ENCODE measurements at regions not wholly inside any gene's neighbourhood (a gene's known extent, or its start where the extent isn't known, plus 50 kb on each side); places are given as distances from the start of the nearest gene placed in this dataset.

GRCh38 chr3:177441276-177441812 is 244.1 kb upstream of the TBL1XR1 start:
- Histone ChIP-seq H3K4me1 (ENCODE audit: control insufficient read depth in 3 of 3, insufficient read depth in 2 of 3, low read depth in 1 of 3, low read length in 2 of 3) (peaks cover under 1 to 10% (median 9%) of the 10 kb centered on the region in 3 donors), H3K4me3 (ENCODE audit: low read depth in 1 of 3, low read length in 3 of 3) (no peak overlapping the region), H3K36me3 (ENCODE audit: control insufficient read depth in 3 of 3, insufficient read depth in 2 of 3, low read depth in 1 of 3, low read length in 3 of 3) (no peaks in the 10 kb centered on the region), H3K9me3 (ENCODE audit: control insufficient read depth in 2 of 2, insufficient read depth in 1 of 2, low read depth in 1 of 2, low read length in 1 of 2) (no peaks in the 10 kb centered on the region), H3K27ac (ENCODE audit: low read depth in 1 of 3, low read length in 2 of 3) (peak overlapping the region in 1 of 3 donors; percentile 66), H3K27me3 (ENCODE audit: control insufficient read depth in 3 of 3, insufficient read depth in 3 of 3, low read length in 3 of 3) (no peaks in the 10 kb centered on the region)
- DNase-seq (no peak), FAIRE-seq (no peak)
- WGBS, 3 donors = 82 to 96% (median 84%) methylated on average over 1 of the region's 1 CpG

GRCh38 chr3:177441813-177442646 is 244.7 kb upstream of the TBL1XR1 start:
- Histone ChIP-seq H3K27ac (ENCODE audit: low read depth in 1 of 3, low read length in 2 of 3) (peak overlapping the region in 1 of 3 donors; percentile 66), H3K9me3 (ENCODE audit: control insufficient read depth in 2 of 2, insufficient read depth in 1 of 2, low read depth in 1 of 2, low read length in 1 of 2) (no peaks in the 10 kb centered on the region), H3K36me3 (ENCODE audit: control insufficient read depth in 3 of 3, insufficient read depth in 2 of 3, low read depth in 1 of 3, low read length in 3 of 3) (no peaks in the 10 kb centered on the region), H3K4me3 (ENCODE audit: low read depth in 1 of 3, low read length in 3 of 3) (no peak overlapping the region), H3K4me1 (ENCODE audit: control insufficient read depth in 3 of 3, insufficient read depth in 2 of 3, low read depth in 1 of 3, low read length in 2 of 3) (peaks cover 6 to 16% (median 7%) of the 10 kb centered on the region in 3 donors), H3K27me3 (ENCODE audit: control insufficient read depth in 3 of 3, insufficient read depth in 3 of 3, low read length in 3 of 3) (no peaks in the 10 kb centered on the region)
- FAIRE-seq (no peak), DNase-seq (no peak)
- WGBS, 3 donors = 62 to 93% (median 77%) methylated on average over 12 of the region's 12 CpGs

GRCh38 chr3:177443469-177443868 is 246.2 kb upstream of the TBL1XR1 start:
- H3K4me1 ChIP-seq (ENCODE audit: control insufficient read depth in 3 of 3, insufficient read depth in 2 of 3, low read depth in 1 of 3, low read length in 2 of 3) = peaks cover 7 to 25% (median 11%) of the 10 kb centered on the region in 3 donors
- no peaks in the 10 kb centered on the region for H3K36me3 ChIP-seq (ENCODE audit: control insufficient read depth in 3 of 3, insufficient read depth in 2 of 3, low read depth in 1 of 3, low read length in 3 of 3)
- FAIRE-seq = no peak
- H3K27ac ChIP-seq (ENCODE audit: low read depth in 1 of 3, low read length in 2 of 3) = peak overlapping the region; percentile 71 to 87 (median 73)
- no peaks in the 10 kb centered on the region for H3K9me3 ChIP-seq (ENCODE audit: control insufficient read depth in 2 of 2, insufficient read depth in 1 of 2, low read depth in 1 of 2, low read length in 1 of 2)
- peak; percentile 67 to 86 for DNase-seq
- no peaks in the 10 kb centered on the region for H3K27me3 ChIP-seq (ENCODE audit: control insufficient read depth in 3 of 3, insufficient read depth in 3 of 3, low read length in 3 of 3)
- 16 to 58% (median 26%) methylated on average over 3 of the region's 3 CpGs for WGBS, 3 donors
- H3K4me3 ChIP-seq (ENCODE audit: low read depth in 1 of 3, low read length in 3 of 3) = no peak overlapping the region

- no peak overlapping the region for H3K4me3 ChIP-seq (ENCODE audit: low read depth in 1 of 3, low read length in 3 of 3)
- peaks cover 8 to 29% (median 16%) of the 10 kb centered on the region in 3 donors for H3K4me1 ChIP-seq (ENCODE audit: control insufficient read depth in 3 of 3, insufficient read depth in 2 of 3, low read depth in 1 of 3, low read length in 2 of 3)
- peak in 1 of 2 donors; percentile 13 for DNase-seq
- H3K27me3 ChIP-seq (ENCODE audit: control insufficient read depth in 3 of 3, insufficient read depth in 3 of 3, low read length in 3 of 3) = no peaks in the 10 kb centered on the region
- 44 to 70% (median 54%) methylated on average over 1 of the region's 1 CpG for WGBS, 3 donors
- no peaks in the 10 kb centered on the region for H3K36me3 ChIP-seq (ENCODE audit: control insufficient read depth in 3 of 3, insufficient read depth in 2 of 3, low read depth in 1 of 3, low read length in 3 of 3)
- peak overlapping the region in 2 of 3 donors; percentile 76 to 89 for H3K27ac ChIP-seq (ENCODE audit: low read depth in 1 of 3, low read length in 2 of 3)
- H3K9me3 ChIP-seq (ENCODE audit: control insufficient read depth in 2 of 2, insufficient read depth in 1 of 2, low read depth in 1 of 2, low read length in 1 of 2) = no peaks in the 10 kb centered on the region
- FAIRE-seq = no peak
Measured at GRCh38 chr3:177444696-177445095, 247.4 kb upstream of the TBL1XR1 start.

GRCh38 chr3:177445549-177445948 is 248.3 kb upstream of the TBL1XR1 start:
- DNase-seq (peak; percentile 74 to 79), FAIRE-seq (no peak)
- no peak overlapping the region for H3K4me3 ChIP-seq (ENCODE audit: low read depth in 1 of 3, low read length in 3 of 3)
- H3K36me3 ChIP-seq (ENCODE audit: control insufficient read depth in 3 of 3, insufficient read depth in 2 of 3, low read depth in 1 of 3, low read length in 3 of 3) = no peaks in the 10 kb centered on the region
- H3K27ac ChIP-seq (ENCODE audit: low read depth in 1 of 3, low read length in 2 of 3) = peak overlapping the region in 1 of 3 donors; percentile 89
- H3K27me3 ChIP-seq (ENCODE audit: control insufficient read depth in 3 of 3, insufficient read depth in 3 of 3, low read length in 3 of 3) = no peaks in the 10 kb centered on the region
- H3K9me3 ChIP-seq (ENCODE audit: control insufficient read depth in 2 of 2, insufficient read depth in 1 of 2, low read depth in 1 of 2, low read length in 1 of 2) = no peaks in the 10 kb centered on the region
- H3K4me1 ChIP-seq (ENCODE audit: control insufficient read depth in 3 of 3, insufficient read depth in 2 of 3, low read depth in 1 of 3, low read length in 2 of 3) = peaks cover 5 to 35% (median 16%) of the 10 kb centered on the region in 3 donors

GRCh38 chr3:177446165-177446601 is 248.9 kb upstream of the TBL1XR1 start:
- Histone ChIP-seq H3K4me3 (ENCODE audit: low read depth in 1 of 3, low read length in 3 of 3) (no peak overlapping the region), H3K36me3 (ENCODE audit: control insufficient read depth in 3 of 3, insufficient read depth in 2 of 3, low read depth in 1 of 3, low read length in 3 of 3) (no peaks in the 10 kb centered on the region), H3K4me1 (ENCODE audit: control insufficient read depth in 3 of 3, insufficient read depth in 2 of 3, low read depth in 1 of 3, low read length in 2 of 3) (peaks cover 5 to 35% (median 16%) of the 10 kb centered on the region in 3 donors), H3K27me3 (ENCODE audit: control insufficient read depth in 3 of 3, insufficient read depth in 3 of 3, low read length in 3 of 3) (no peaks in the 10 kb centered on the region), H3K9me3 (ENCODE audit: control insufficient read depth in 2 of 2, insufficient read depth in 1 of 2, low read depth in 1 of 2, low read length in 1 of 2) (no peaks in the 10 kb centered on the region), H3K27ac (ENCODE audit: low read depth in 1 of 3, low read length in 2 of 3) (peak overlapping the region; percentile 61 to 89 (median 83))
- FAIRE-seq = no peak
- WGBS, 3 donors = 14 to 45% (median 41%) methylated on average over 6 of the region's 6 CpGs
- DNase-seq = peak; percentile 88 to 95

- Histone ChIP-seq H3K9me3 (ENCODE audit: control insufficient read depth in 2 of 2, insufficient read depth in 1 of 2, low read depth in 1 of 2, low read length in 1 of 2) (no peaks in the 10 kb centered on the region), H3K4me3 (ENCODE audit: low read depth in 1 of 3, low read length in 3 of 3) (no peak overlapping the region), H3K4me1 (ENCODE audit: control insufficient read depth in 3 of 3, insufficient read depth in 2 of 3, low read depth in 1 of 3, low read length in 2 of 3) (peaks cover 2 to 39% (median 16%) of the 10 kb centered on the region in 3 donors), H3K27me3 (ENCODE audit: control insufficient read depth in 3 of 3, insufficient read depth in 3 of 3, low read length in 3 of 3) (no peaks in the 10 kb centered on the region), H3K36me3 (ENCODE audit: control insufficient read depth in 3 of 3, insufficient read depth in 2 of 3, low read depth in 1 of 3, low read length in 3 of 3) (no peaks in the 10 kb centered on the region), H3K27ac (ENCODE audit: low read depth in 1 of 3, low read length in 2 of 3) (peak overlapping the region; percentile 11 to 89 (median 41))
- FAIRE-seq = no peak
- DNase-seq = peak; percentile 83 to 86
- WGBS, 3 donors = 16 to 65% (median 33%) methylated on average over 3 of the region's 3 CpGs
Measured at GRCh38 chr3:177447938-177448337, 250.7 kb upstream of the TBL1XR1 start.

GRCh38 chr3:177448987-177449359 is 251.7 kb upstream of the TBL1XR1 start:
- FAIRE-seq = no peak
- no peaks in the 10 kb centered on the region for H3K36me3 ChIP-seq (ENCODE audit: control insufficient read depth in 3 of 3, insufficient read depth in 2 of 3, low read depth in 1 of 3, low read length in 3 of 3)

More at GRCh38 chr3:177448987-177449359, 251.7 kb upstream of the TBL1XR1 start:
- Histone ChIP-seq H3K27me3 (ENCODE audit: control insufficient read depth in 3 of 3, insufficient read depth in 3 of 3, low read length in 3 of 3) (no peaks in the 10 kb centered on the region), H3K27ac (ENCODE audit: low read depth in 1 of 3, low read length in 2 of 3) (peak overlapping the region in 1 of 3 donors; percentile 67), H3K4me3 (ENCODE audit: low read depth in 1 of 3, low read length in 3 of 3) (no peak overlapping the region), H3K9me3 (ENCODE audit: control insufficient read depth in 2 of 2, insufficient read depth in 1 of 2, low read depth in 1 of 2, low read length in 1 of 2) (no peaks in the 10 kb centered on the region), H3K4me1 (ENCODE audit: control insufficient read depth in 3 of 3, insufficient read depth in 2 of 3, low read depth in 1 of 3, low read length in 2 of 3) (peaks cover 2 to 34% (median 16%) of the 10 kb centered on the region in 3 donors)
- peak in 1 of 2 donors; percentile 20 for DNase-seq
- WGBS, 3 donors = 53 to 77% (median 67%) methylated on average over 3 of the region's 3 CpGs

All from small intestine (tissue), 7 donors.